Ascending aorta (tissue), 2 donors: ENCODE measurements at regions not wholly inside any gene's neighbourhood (a gene's known extent, or its start where the extent isn't known, plus 50 kb on each side); places are given as distances from the start of the nearest gene placed in this dataset.

Experiments
- DNase-seq, 2 donors: peaks; one replicate each; pipeline ENCODE4 v3.0.0-alpha.2; 2019; ENCODE audit warnings: low spot score in 2 of 2
- H3K27ac ChIP-seq, 2 donors: fragments of 200-600 bp; sonication (generic); one replicate each; pipeline ENCODE4 v1.5.1; 2016 to 2017; ENCODE audit warnings: mild to moderate bottlenecking in 1 of 2
- H3K27me3 ChIP-seq: fragments of 200-600 bp; sonication (generic); one replicate; pipeline ENCODE4 v1.5.1; 2017
- H3K36me3 ChIP-seq, 2 donors: fragments of 200-600 bp; sonication (generic); one replicate each; pipeline ENCODE4 v1.5.1; 2016
- H3K4me1 ChIP-seq, 2 donors: fragments of 200-600 bp; sonication (generic); one replicate each; pipeline ENCODE4 v1.5.1; 2016 to 2017; ENCODE audit warnings: mild to moderate bottlenecking in 1 of 2
- H3K4me3 ChIP-seq, 2 donors: fragments of 200-600 bp; sonication (generic); one replicate each; pipeline ENCODE4 v1.5.1; 2016 to 2017; ENCODE audit warnings: mild to moderate bottlenecking in 1 of 2
- H3K9me3 ChIP-seq, 2 donors: fragments of 200-600 bp; sonication (generic); one replicate each; pipeline ENCODE4 v1.5.1; 2016
- intact Hi-C: fragments of 100-400 bp; cut with DNase I; formaldehyde crosslinking; loops from one replicate; pipeline ENCODE4 v1.15.1; 2023
- TF ChIP-seq, protein P1 (sequence below), 3 experiments: fragments of 200-600 bp in 2 of 3; fragments of 450-650 bp in 1 of 3; sonication (generic) in 2 of 3; IDR thresholded peaks; one replicate each; pipeline ENCODE4 v1.5.1; 2016 to 2019; ENCODE audit warnings: antibody characterized with exemption in 3 of 3, mild to moderate bottlenecking in 1 of 3, moderate library complexity in 1 of 3

DNA sequence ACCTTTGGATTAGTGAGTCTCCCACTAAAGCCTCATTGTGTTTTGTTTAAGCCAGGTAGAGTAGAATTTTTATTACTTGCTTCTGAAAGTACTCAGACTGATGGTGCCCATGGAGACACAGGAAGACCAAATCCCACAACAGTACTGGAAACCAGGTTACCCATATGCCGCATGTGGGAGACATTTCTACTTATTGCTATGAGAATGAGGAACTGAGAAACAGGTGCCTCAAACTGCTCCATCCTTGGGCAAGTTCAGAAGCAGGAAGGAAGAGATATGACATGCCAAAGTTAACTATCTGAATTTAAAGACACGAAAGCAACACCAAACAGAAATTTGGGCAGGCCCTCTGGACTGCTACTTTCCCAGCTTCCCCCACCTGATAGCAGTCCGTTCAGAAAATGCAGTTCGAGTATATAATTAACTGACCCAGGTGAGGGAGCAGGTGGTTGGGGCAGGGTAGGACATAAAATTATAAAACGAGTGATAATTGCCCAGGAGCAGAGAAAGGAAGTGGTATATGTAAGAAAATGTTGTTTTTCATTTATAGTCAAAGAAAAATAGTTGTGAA, 382.3 kb upstream of the MTPN start:
- no peak overlapping the region for H3K27ac ChIP-seq
- no peaks in the 10 kb centered on the region for H3K36me3 ChIP-seq
- H3K4me3 ChIP-seq, result no peak overlapping the region
- intact Hi-C loops, result no loop called here
- TF ChIP-seq, protein P1, sequence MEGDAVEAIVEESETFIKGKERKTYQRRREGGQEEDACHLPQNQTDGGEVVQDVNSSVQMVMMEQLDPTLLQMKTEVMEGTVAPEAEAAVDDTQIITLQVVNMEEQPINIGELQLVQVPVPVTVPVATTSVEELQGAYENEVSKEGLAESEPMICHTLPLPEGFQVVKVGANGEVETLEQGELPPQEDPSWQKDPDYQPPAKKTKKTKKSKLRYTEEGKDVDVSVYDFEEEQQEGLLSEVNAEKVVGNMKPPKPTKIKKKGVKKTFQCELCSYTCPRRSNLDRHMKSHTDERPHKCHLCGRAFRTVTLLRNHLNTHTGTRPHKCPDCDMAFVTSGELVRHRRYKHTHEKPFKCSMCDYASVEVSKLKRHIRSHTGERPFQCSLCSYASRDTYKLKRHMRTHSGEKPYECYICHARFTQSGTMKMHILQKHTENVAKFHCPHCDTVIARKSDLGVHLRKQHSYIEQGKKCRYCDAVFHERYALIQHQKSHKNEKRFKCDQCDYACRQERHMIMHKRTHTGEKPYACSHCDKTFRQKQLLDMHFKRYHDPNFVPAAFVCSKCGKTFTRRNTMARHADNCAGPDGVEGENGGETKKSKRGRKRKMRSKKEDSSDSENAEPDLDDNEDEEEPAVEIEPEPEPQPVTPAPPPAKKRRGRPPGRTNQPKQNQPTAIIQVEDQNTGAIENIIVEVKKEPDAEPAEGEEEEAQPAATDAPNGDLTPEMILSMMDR (IDR thresholded peaks at IDR 0.05), result no peak
- no peaks in the 10 kb centered on the region for H3K27me3 ChIP-seq
- no peaks in the 10 kb centered on the region for H3K4me1 ChIP-seq
- H3K9me3 ChIP-seq, result no peaks in the 10 kb centered on the region
- DNase-seq, result no peak

DNA sequence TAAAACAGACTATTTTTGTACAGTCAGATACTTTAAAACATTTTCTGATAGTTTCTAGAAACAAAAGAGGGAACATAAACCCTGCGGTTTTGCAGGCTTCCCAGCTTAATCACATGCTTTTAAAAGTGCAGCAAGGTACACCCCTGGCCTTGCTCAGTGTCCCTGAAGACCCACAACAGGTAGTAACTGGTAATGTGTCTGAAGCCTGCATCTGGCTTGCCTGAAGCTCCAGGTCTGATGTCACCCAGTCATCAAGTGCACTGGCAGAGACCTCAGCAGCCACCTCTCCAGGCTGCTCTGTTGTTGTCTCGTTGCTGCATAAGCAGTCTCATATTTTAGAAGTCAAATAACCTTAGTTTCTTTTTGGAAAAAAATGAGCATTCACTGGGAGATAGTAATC, 376.1 kb upstream of the MTPN start:
- Histone ChIP-seq H3K27ac (no peak overlapping the region), H3K4me1 (no peaks in the 10 kb centered on the region), H3K9me3 (no peaks in the 10 kb centered on the region), H3K27me3 (no peaks in the 10 kb centered on the region), H3K4me3 (no peak overlapping the region), H3K36me3 (no peaks in the 10 kb centered on the region)
- no peak for DNase-seq
- intact Hi-C loops, result no loop called here
- TF ChIP-seq, protein P1 (IDR thresholded peaks at IDR 0.05), result no peak

DNA sequence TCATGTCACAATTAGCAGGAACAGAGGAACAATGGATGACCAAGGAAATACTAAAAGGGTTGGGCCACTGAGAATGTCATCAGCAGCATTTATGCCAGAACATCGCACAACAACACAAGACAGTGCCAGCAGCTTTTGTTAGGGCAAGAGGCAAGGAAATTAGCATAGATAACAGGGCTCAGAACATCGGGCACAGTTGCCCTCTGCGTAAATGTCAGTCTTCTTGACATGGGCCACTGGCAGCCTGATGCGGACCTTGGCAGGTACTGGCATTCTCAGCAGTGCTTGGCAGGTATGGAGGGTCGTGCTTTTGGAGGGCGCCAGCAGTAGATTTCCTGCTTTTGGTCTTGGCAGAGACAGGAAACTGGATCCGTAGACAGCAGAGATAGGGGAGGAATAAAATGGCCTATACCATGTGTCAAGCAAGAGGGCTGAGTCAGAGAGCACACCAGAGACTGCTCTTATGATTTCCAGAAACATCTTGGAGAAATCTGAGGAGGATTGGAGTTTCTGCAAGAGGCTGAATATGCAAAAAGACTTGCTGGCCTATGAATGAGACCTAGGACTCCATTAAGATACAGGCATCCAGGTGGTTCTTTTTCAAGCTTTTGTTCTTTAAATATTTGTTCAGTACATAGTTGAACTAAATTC, 371.5 kb upstream of the MTPN start:
- H3K4me3 ChIP-seq, result no peak overlapping the region
- no peaks in the 10 kb centered on the region for H3K4me1 ChIP-seq
- TF ChIP-seq, protein P1 (IDR thresholded peaks at IDR 0.05), result no peak
- H3K36me3 ChIP-seq, result no peaks in the 10 kb centered on the region
- intact Hi-C loops, result no loop called here
- DNase-seq, result no peak
- no peaks in the 10 kb centered on the region for H3K27me3 ChIP-seq
- no peak overlapping the region for H3K27ac ChIP-seq
- no peaks in the 10 kb centered on the region for H3K9me3 ChIP-seq

DNA sequence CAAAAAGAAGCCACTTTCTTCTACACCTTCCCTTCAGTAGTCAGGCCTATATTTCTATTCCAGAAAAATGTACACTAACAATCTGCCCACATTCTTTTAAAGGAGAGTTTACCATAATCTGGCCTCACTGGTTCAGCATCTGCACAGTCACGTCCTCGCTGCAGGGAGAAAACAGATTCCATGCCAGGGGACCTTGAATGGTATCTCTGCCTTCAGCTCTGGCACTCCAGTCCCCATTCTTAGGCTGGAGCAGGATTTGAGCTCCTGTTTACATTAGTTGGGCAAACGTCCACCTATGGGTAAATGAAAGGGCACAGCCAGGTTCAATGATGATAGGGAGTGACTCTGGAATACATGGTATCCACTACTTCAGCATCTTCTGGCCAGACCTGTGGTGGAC, 371.0 kb upstream of the MTPN start:
- H3K4me1 ChIP-seq, result no peaks in the 10 kb centered on the region
- intact Hi-C loops, result no loop called here
- no peak overlapping the region for H3K27ac ChIP-seq
- TF ChIP-seq, protein P1 (IDR thresholded peaks at IDR 0.05), result no peak
- H3K4me3 ChIP-seq, result no peak overlapping the region
- no peak for DNase-seq
- no peaks in the 10 kb centered on the region for H3K27me3 ChIP-seq
- no peaks in the 10 kb centered on the region for H3K9me3 ChIP-seq
- H3K36me3 ChIP-seq, result no peaks in the 10 kb centered on the region

DNA sequence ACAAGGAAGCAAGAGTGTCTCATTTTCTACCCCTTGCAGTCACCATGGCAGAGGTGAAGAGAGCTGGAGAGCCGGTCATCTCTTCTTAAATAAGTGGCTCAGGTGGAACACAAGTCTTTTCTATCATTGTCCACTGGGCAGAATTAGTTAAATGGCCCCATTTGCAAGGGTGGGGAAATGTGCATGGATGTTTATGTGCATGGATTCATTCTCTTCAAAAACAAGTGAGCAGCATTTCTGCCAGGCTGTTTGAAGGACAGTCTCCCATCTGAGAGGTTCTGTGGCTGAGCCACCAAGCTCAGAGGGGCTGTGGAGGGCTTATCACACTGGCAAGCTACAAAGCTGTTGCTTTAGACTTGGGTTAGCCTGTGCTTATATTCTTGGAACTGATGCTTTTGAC, 370.3 kb upstream of the MTPN start:
- H3K9me3 ChIP-seq, result no peaks in the 10 kb centered on the region
- no peaks in the 10 kb centered on the region for H3K4me1 ChIP-seq
- no peaks in the 10 kb centered on the region for H3K36me3 ChIP-seq
- H3K4me3 ChIP-seq, result no peak overlapping the region
- TF ChIP-seq, protein P1 (IDR thresholded peaks at IDR 0.05), result no peak
- H3K27me3 ChIP-seq, result no peaks in the 10 kb centered on the region
- H3K27ac ChIP-seq, result no peak overlapping the region
- DNase-seq, result no peak
- intact Hi-C loops, result no loop called here
